B cell (primary cell): ENCODE measurements at regions not wholly inside any gene's neighbourhood (a gene's known extent, or its start where the extent isn't known, plus 50 kb on each side); places are given as distances from the start of the nearest gene placed in this dataset.
"Not testable (repeated sequence)": the region's sequence is repeated elsewhere in the genome, so short reads cannot be mapped to it uniquely, and the experiment has no call there.

Source experiments
- CTCF ChIP-seq: fragments of 200-600 bp; IDR thresholded peaks from one replicate; pipeline ENCODE4 v1.8.0; 2022; ENCODE audit warnings: antibody characterized with exemption, mild to moderate bottlenecking
- EZH2 ChIP-seq: IDR thresholded peaks from 2 replicates; pipeline ENCODE4 v1.6.1; 2012; ENCODE audit warnings: borderline replicate concordance, low read depth, mild to moderate bottlenecking, moderate library complexity, low read length; ENCODE audit not compliant: insufficient read depth, poor library complexity, severe bottlenecking

GRCh38 chr5:1982561-1982960 is 99.8 kb upstream of the IRX4 start:
- TF ChIP-seq CTCF, EZH2: not testable (repeated sequence)
